ENCODE measurements at regions not wholly inside any gene's neighbourhood (a gene's known extent, or its start where the extent isn't known, plus 50 kb on each side); places are given as distances from the start of the nearest gene placed in this dataset.

GRCh38 chr2:48045613-48046012 is 139.3 kb upstream of the FBXO11 start:
- H3K4me3 ChIP-seq, result no peak overlapping the region
- no peak overlapping the region for H3K4me2 ChIP-seq
- ATAC-seq (no peak), DNase-seq (ENCODE audit: low spot score) (no peak)
- Mint-ChIP-seq H3K4me1 (peaks cover 25% of the 10 kb centered on the region), H3K36me3 (ENCODE audit: low read depth) (no peaks in the 10 kb centered on the region), H3K27me3 (ENCODE audit: insufficient read depth, low read depth, poor library complexity) (peaks cover 8% of the 10 kb centered on the region), H3K9me3 (no peaks in the 10 kb centered on the region), H3K4me3 (no peak overlapping the region), H3K27ac (no peak overlapping the region)
- peaks cover 29% of the 10 kb centered on the region for H3K4me1 ChIP-seq (ENCODE audit: insufficient read depth)
- no peaks in the 10 kb centered on the region for H3K36me3 ChIP-seq (ENCODE audit: insufficient read depth)
- no peak overlapping the region for H3K27ac ChIP-seq (ENCODE audit: low read depth)
- TF ChIP-seq, protein P1, sequence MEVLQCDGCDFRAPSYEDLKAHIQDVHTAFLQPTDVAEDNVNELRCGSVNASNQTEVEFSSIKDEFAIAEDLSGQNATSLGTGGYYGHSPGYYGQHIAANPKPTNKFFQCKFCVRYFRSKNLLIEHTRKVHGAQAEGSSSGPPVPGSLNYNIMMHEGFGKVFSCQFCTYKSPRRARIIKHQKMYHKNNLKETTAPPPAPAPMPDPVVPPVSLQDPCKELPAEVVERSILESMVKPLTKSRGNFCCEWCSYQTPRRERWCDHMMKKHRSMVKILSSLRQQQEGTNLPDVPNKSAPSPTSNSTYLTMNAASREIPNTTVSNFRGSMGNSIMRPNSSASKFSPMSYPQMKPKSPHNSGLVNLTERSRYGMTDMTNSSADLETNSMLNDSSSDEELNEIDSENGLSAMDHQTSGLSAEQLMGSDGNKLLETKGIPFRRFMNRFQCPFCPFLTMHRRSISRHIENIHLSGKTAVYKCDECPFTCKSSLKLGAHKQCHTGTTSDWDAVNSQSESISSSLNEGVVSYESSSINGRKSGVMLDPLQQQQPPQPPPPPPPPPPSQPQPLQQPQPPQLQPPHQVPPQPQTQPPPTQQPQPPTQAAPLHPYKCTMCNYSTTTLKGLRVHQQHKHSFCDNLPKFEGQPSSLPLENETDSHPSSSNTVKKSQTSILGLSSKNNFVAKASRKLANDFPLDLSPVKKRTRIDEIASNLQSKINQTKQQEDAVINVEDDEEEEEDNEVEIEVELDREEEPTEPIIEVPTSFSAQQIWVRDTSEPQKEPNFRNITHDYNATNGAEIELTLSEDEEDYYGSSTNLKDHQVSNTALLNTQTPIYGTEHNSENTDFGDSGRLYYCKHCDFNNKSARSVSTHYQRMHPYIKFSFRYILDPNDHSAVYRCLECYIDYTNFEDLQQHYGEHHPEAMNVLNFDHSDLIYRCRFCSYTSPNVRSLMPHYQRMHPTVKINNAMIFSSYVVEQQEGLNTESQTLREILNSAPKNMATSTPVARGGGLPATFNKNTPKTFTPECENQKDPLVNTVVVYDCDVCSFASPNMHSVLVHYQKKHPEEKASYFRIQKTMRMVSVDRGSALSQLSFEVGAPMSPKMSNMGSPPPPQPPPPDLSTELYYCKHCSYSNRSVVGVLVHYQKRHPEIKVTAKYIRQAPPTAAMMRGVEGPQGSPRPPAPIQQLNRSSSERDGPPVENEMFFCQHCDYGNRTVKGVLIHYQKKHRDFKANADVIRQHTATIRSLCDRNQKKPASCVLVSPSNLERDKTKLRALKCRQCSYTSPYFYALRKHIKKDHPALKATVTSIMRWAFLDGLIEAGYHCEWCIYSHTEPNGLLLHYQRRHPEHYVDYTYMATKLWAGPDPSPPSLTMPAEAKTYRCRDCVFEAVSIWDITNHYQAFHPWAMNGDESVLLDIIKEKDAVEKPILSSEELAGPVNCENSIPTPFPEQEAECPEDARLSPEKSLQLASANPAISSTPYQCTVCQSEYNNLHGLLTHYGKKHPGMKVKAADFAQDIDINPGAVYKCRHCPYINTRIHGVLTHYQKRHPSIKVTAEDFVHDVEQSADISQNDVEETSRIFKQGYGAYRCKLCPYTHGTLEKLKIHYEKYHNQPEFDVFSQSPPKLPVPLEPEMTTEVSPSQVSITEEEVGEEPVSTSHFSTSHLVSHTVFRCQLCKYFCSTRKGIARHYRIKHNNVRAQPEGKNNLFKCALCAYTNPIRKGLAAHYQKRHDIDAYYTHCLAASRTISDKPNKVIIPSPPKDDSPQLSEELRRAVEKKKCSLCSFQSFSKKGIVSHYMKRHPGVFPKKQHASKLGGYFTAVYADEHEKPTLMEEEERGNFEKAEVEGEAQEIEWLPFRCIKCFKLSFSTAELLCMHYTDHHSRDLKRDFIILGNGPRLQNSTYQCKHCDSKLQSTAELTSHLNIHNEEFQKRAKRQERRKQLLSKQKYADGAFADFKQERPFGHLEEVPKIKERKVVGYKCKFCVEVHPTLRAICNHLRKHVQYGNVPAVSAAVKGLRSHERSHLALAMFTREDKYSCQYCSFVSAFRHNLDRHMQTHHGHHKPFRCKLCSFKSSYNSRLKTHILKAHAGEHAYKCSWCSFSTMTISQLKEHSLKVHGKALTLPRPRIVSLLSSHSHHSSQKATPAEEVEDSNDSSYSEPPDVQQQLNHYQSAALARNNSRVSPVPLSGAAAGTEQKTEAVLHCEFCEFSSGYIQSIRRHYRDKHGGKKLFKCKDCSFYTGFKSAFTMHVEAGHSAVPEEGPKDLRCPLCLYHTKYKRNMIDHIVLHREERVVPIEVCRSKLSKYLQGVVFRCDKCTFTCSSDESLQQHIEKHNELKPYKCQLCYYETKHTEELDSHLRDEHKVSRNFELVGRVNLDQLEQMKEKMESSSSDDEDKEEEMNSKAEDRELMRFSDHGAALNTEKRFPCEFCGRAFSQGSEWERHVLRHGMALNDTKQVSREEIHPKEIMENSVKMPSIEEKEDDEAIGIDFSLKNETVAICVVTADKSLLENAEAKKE (CRISPR knock-in tag; IDR thresholded peaks at IDR 0.05), result no peak
- no peaks in the 10 kb centered on the region for H4K20me1 ChIP-seq (replicated peaks; ENCODE audit: insufficient read depth)
- H3F3A ChIP-seq (replicated peaks; ENCODE audit: low read depth), result no peaks in the 10 kb centered on the region
- no peaks in the 10 kb centered on the region for H3K27me3 ChIP-seq (ENCODE audit: insufficient read depth)
- H2AFZ ChIP-seq, result no peak overlapping the region
- H3K79me2 ChIP-seq (replicated peaks; ENCODE audit: insufficient read depth), result no peaks in the 10 kb centered on the region; the same call in 1 of the 2 replicates
- no peaks in the 10 kb centered on the region for H3K9me2 ChIP-seq (ENCODE audit: insufficient read depth)

- Histone ChIP-seq H3K4me3 (peak overlapping the region; percentile 45), H2AFZ (no peak overlapping the region), H3K79me2 (replicated peaks; ENCODE audit: insufficient read depth) (no peaks in the 10 kb centered on the region; the same call in 1 of the 2 replicates), H3K36me3 (ENCODE audit: insufficient read depth) (no peaks in the 10 kb centered on the region), H3F3A (replicated peaks; ENCODE audit: low read depth) (no peaks in the 10 kb centered on the region), H3K4me2 (peak overlapping the region; percentile 71), H3K27ac (ENCODE audit: low read depth) (peak overlapping the region; percentile 17; the same call in 1 of the 2 replicates), H3K9me2 (ENCODE audit: insufficient read depth) (no peaks in the 10 kb centered on the region), H3K27me3 (ENCODE audit: insufficient read depth) (no peaks in the 10 kb centered on the region), H3K4me1 (ENCODE audit: insufficient read depth) (peaks cover 29% of the 10 kb centered on the region), H4K20me1 (replicated peaks; ENCODE audit: insufficient read depth) (no peaks in the 10 kb centered on the region)
- TF ChIP-seq EZH2 (IDR thresholded peaks at IDR 0.05; ENCODE audit: low read depth, unreplicated experiment), result no peak
- TF ChIP-seq JUNB (IDR thresholded peaks at IDR 0.05; ENCODE audit: unreplicated experiment), result no peak
- TF ChIP-seq, protein P2, sequence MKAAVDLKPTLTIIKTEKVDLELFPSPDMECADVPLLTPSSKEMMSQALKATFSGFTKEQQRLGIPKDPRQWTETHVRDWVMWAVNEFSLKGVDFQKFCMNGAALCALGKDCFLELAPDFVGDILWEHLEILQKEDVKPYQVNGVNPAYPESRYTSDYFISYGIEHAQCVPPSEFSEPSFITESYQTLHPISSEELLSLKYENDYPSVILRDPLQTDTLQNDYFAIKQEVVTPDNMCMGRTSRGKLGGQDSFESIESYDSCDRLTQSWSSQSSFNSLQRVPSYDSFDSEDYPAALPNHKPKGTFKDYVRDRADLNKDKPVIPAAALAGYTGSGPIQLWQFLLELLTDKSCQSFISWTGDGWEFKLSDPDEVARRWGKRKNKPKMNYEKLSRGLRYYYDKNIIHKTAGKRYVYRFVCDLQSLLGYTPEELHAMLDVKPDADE (IDR thresholded peaks at IDR 0.05), result no peak
- TF ChIP-seq CREB1 (CRISPR knock-in tag; IDR thresholded peaks at IDR 0.05; ENCODE audit: low read depth), result no peak
- Mint-ChIP-seq H3K4me1 (peaks cover 29% of the 10 kb centered on the region), H3K4me3 (peak overlapping the region; percentile 71), H3K36me3 (ENCODE audit: low read depth) (peaks cover 12% of the 10 kb centered on the region; the same call in 2 of the 3 replicates), H3K27me3 (ENCODE audit: insufficient read depth, low read depth, poor library complexity) (peaks cover 4% of the 10 kb centered on the region), H3K9me3 (peaks cover 4% of the 10 kb centered on the region), H3K27ac (peak overlapping the region; percentile 90)
- no peak for DNase-seq (ENCODE audit: low spot score)
- ATAC-seq, result no peak; the same call in 2 of the 3 replicates
These were observed 142.3 kb upstream of the FBXO11 start for GRCh38 chr2:48048476-48049171.

Data from GM23338 (cell line).